ENCODE measurements at regions not wholly inside any gene's neighbourhood (a gene's known extent, or its start where the extent isn't known, plus 50 kb on each side); places are given as distances from the start of the nearest gene placed in this dataset.
A peak's percentile ranks its signal among the peaks of the same experiment; 100 is the strongest.

GRCh38 chr3:28066020-28066419 lies 175.4 kb upstream of the CMC1 start:
- H3K4me2 ChIP-seq, result no peak overlapping the region
- no peaks in the 10 kb centered on the region for H3K9me2 ChIP-seq (replicated peaks; ENCODE audit: insufficient read depth)
- 94% methylated on average over 5 of the region's 5 CpGs for WGBS (ENCODE audit: low lambda C conversion rate, missing lambda C conversion rate)
- no peak for DNase-seq (ENCODE audit: low spot score)
- H3K4me1 ChIP-seq (ENCODE audit: insufficient read depth), result no peaks in the 10 kb centered on the region
- H2AFZ ChIP-seq, result no peak overlapping the region
- H3K36me3 ChIP-seq (replicated peaks; ENCODE audit: insufficient read depth, low read depth), result no peaks in the 10 kb centered on the region
- no peaks in the 10 kb centered on the region for H3K27me3 ChIP-seq
- no peaks in the 10 kb centered on the region for H4K20me1 ChIP-seq (ENCODE audit: insufficient read depth, poor library complexity, severe bottlenecking)
- no peak overlapping the region for H3K27ac ChIP-seq
- H3K9me3 ChIP-seq (ENCODE audit: low read depth), result no peaks in the 10 kb centered on the region
- no peaks in the 10 kb centered on the region for H3K79me2 ChIP-seq
- H3K4me3 ChIP-seq, result no peak overlapping the region
- TF ChIP-seq EZH2 (IDR thresholded peaks at IDR 0.05; ENCODE audit: borderline replicate concordance) (no peak), EZH2phosphoT487 (IDR thresholded peaks at IDR 0.05; ENCODE audit: low read depth, severe bottlenecking, unreplicated experiment) (no peak)
- TF ChIP-seq, protein P1, sequence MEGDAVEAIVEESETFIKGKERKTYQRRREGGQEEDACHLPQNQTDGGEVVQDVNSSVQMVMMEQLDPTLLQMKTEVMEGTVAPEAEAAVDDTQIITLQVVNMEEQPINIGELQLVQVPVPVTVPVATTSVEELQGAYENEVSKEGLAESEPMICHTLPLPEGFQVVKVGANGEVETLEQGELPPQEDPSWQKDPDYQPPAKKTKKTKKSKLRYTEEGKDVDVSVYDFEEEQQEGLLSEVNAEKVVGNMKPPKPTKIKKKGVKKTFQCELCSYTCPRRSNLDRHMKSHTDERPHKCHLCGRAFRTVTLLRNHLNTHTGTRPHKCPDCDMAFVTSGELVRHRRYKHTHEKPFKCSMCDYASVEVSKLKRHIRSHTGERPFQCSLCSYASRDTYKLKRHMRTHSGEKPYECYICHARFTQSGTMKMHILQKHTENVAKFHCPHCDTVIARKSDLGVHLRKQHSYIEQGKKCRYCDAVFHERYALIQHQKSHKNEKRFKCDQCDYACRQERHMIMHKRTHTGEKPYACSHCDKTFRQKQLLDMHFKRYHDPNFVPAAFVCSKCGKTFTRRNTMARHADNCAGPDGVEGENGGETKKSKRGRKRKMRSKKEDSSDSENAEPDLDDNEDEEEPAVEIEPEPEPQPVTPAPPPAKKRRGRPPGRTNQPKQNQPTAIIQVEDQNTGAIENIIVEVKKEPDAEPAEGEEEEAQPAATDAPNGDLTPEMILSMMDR (IDR thresholded peaks at IDR 0.05; ENCODE audit: poor library complexity), result no peak

DNA sequence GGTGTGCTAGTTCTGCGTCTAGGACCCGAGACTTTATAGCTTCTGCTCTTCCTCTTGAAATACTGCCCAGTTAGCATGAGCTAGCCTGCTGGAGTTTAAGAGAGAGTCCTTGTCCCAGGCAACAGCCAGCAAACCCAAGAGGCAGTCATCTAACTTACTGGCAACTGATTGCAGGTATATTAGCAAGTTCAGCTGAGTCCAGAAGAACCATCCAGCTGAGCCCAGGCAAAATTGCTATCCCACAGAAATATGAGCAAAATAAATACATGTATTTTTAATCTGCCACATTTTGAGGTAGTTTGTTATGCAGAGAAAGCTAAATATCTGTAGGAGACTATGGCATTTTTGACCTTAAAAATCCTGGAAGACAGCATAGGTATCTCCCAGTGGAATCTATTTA lies 174.4 kb upstream of the CMC1 start:
- TF ChIP-seq EZH2phosphoT487 (IDR thresholded peaks at IDR 0.05; ENCODE audit: low read depth, severe bottlenecking, unreplicated experiment) (no peak), EZH2 (IDR thresholded peaks at IDR 0.05; ENCODE audit: borderline replicate concordance) (no peak)
- TF ChIP-seq, protein P1 (IDR thresholded peaks at IDR 0.05; ENCODE audit: poor library complexity), result no peak
- Histone ChIP-seq H3K27me3 (no peaks in the 10 kb centered on the region), H3K9me2 (replicated peaks; ENCODE audit: insufficient read depth) (no peaks in the 10 kb centered on the region), H3K36me3 (replicated peaks; ENCODE audit: insufficient read depth, low read depth) (no peaks in the 10 kb centered on the region), H3K9me3 (ENCODE audit: low read depth) (no peaks in the 10 kb centered on the region), H2AFZ (no peak overlapping the region), H3K27ac (no peak overlapping the region), H3K4me3 (no peak overlapping the region), H3K4me2 (no peak overlapping the region), H3K79me2 (no peaks in the 10 kb centered on the region), H4K20me1 (ENCODE audit: insufficient read depth, poor library complexity, severe bottlenecking) (no peaks in the 10 kb centered on the region), H3K4me1 (ENCODE audit: insufficient read depth) (no peaks in the 10 kb centered on the region)
- 90% methylated on average over 2 of the region's 2 CpGs for WGBS (ENCODE audit: low lambda C conversion rate, missing lambda C conversion rate)
- no peak for DNase-seq (ENCODE audit: low spot score)

DNA sequence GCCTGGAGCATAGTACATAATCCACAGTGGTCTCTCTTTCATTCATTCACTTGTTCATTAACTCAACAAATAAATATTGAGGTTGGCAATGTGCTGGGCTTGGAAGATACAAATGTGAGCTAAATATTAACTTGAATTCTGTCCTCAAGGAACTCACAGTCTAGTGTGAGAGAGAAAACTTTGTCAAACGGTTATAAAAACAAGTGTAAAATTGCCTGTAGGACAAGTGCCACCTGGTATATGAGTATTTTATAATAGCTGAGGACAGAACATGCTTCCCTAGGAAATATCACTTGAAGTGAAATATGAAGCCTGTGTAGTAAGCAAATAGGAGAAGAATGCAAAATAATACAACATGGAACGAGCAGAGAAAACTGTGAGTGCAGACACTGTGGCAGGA lies 173.1 kb upstream of the CMC1 start:
- Histone ChIP-seq H3K9me2 (replicated peaks; ENCODE audit: insufficient read depth) (no peaks in the 10 kb centered on the region), H3K27me3 (no peaks in the 10 kb centered on the region), H3K4me1 (ENCODE audit: insufficient read depth) (no peaks in the 10 kb centered on the region), H3K27ac (no peak overlapping the region), H4K20me1 (ENCODE audit: insufficient read depth, poor library complexity, severe bottlenecking) (no peaks in the 10 kb centered on the region), H2AFZ (no peak overlapping the region), H3K9me3 (ENCODE audit: low read depth) (no peaks in the 10 kb centered on the region), H3K79me2 (no peaks in the 10 kb centered on the region), H3K4me3 (no peak overlapping the region), H3K4me2 (peak overlapping the region; percentile 37), H3K36me3 (replicated peaks; ENCODE audit: insufficient read depth, low read depth) (no peaks in the 10 kb centered on the region)
- 66% methylated on average over 2 of the region's 2 CpGs for WGBS (ENCODE audit: low lambda C conversion rate, missing lambda C conversion rate)
- TF ChIP-seq EZH2 (IDR thresholded peaks at IDR 0.05; ENCODE audit: borderline replicate concordance) (no peak), EZH2phosphoT487 (IDR thresholded peaks at IDR 0.05; ENCODE audit: low read depth, severe bottlenecking, unreplicated experiment) (no peak)
- TF ChIP-seq, protein P1 (IDR thresholded peaks at IDR 0.05; ENCODE audit: poor library complexity), result no peak
- no peak for DNase-seq (ENCODE audit: low spot score)

DNA sequence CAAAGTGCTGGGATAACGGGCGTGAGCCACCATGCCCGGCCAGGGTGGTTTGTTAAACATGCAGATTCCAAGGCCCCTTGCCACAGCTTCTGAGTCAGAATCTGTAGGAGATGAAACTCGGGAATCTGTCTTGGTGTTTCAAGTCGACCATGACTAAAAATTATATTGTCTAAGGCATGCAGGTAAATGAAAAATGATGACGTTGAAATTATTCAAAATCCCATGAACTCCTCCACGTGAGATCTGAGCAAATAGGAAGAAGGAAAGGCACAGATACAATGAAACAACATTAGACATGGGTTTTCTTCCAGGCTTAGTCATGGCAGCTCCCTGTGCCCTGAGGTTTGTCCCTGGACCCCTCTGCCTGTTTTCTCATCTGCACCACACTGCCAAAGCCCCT lies 172.0 kb upstream of the CMC1 start:
- Histone ChIP-seq H3K9me3 (ENCODE audit: low read depth) (no peaks in the 10 kb centered on the region), H3K4me1 (ENCODE audit: insufficient read depth) (no peaks in the 10 kb centered on the region), H3K27me3 (no peaks in the 10 kb centered on the region), H4K20me1 (ENCODE audit: insufficient read depth, poor library complexity, severe bottlenecking) (no peaks in the 10 kb centered on the region), H3K4me2 (no peak overlapping the region), H2AFZ (no peak overlapping the region), H3K79me2 (no peaks in the 10 kb centered on the region), H3K36me3 (replicated peaks; ENCODE audit: insufficient read depth, low read depth) (no peaks in the 10 kb centered on the region), H3K9me2 (replicated peaks; ENCODE audit: insufficient read depth) (no peaks in the 10 kb centered on the region), H3K4me3 (no peak overlapping the region), H3K27ac (no peak overlapping the region)
- WGBS (ENCODE audit: low lambda C conversion rate, missing lambda C conversion rate), result 89% methylated on average over 7 of the region's 7 CpGs
- no peak for DNase-seq (ENCODE audit: low spot score)
- TF ChIP-seq, protein P1 (IDR thresholded peaks at IDR 0.05; ENCODE audit: poor library complexity), result no peak
- TF ChIP-seq EZH2phosphoT487 (IDR thresholded peaks at IDR 0.05; ENCODE audit: low read depth, severe bottlenecking, unreplicated experiment) (no peak), EZH2 (IDR thresholded peaks at IDR 0.05; ENCODE audit: borderline replicate concordance) (no peak)

All from hepatocyte (in vitro differentiated cells).